ENCODE measurements at regions not wholly inside any gene's neighbourhood (a gene's known extent, or its start where the extent isn't known, plus 50 kb on each side); places are given as distances from the start of the nearest gene placed in this dataset.

DNA sequence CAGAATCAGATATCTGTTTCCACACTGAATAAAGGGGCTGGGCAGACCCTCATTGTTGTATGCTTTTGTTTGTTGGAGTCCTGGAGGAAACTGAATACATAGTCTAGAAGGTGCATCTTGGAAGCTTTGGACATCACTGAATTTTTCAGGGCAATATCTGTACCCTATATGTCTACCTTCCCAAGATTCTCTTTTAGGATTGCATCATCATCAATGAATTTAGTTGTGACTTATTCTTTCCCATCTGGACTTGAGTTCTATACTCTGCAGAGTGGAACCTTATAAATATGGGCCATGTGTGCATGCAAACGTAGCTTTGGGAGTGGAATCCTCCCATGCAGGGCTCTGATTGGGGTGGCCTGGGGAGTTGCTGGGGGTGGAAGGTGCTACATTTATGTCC, 60.7 kb upstream of the PROKR2 start:
- DNase-seq = no peak

DNA sequence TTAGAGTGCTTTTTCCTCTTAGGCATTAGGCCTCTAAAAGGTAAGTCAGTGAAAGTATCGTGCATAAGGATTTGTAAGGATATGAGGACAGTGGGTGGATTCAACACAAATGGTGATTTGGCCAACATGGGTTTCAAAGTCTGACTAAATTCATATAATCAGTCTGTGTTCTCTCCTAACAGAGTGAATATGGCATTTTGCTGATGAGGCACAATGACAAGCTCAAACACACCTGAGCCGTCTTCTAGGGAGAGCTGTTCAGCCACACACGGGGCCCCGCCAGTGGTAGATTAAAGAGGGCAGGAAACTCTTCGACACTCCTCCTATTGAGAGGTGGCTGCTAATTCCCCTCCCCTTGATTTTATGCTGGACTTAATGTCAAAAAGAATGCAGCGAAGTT, 59.5 kb upstream of the PROKR2 start:
- no peak for DNase-seq

GRCh38 chr20:5374171-5374570, 57.4 kb upstream of the PROKR2 start:
- no peak for DNase-seq

DNA sequence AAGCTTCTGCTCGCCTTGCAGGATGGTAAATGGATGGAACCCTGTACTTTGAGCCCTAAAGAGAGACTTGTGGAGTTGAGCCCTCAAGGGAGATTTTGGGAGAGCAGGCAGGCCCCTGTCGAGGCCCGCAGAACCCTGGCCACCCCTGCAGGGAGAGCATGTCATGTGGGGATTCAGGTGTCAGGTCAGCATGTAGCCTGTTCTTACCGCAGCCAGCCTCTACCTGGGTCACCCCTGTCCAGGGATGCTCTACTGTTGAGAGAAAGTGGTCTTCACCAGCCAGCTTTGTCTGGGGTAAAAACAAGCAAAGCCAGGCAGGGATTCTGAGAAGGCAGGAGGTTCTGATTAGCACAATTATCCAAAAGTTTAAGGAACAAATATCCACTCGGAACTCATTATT, 55.6 kb upstream of the PROKR2 start:
- DNase-seq = no peak

- DNase-seq = no peak
Measured at GRCh38 chr20:5369629-5370028, 52.9 kb upstream of the PROKR2 start.

Measured in activated T-cell treated with anti-CD3 and anti-CD28 coated beads for 4 hours (primary cell).